K562 (cell line): ENCODE measurements at regions not wholly inside any gene's neighbourhood (a gene's known extent, or its start where the extent isn't known, plus 50 kb on each side); places are given as distances from the start of the nearest gene placed in this dataset.

Experiments
- ATAC-seq: fragments of 200-7000 bp; cut with Tn5 transposase; 3 replicates; pipeline ENCODE4 v1.9.1; 2020; ENCODE audit warnings: moderate library complexity
- BruUV-seq: library from RNA; stranded (reverse); fragments of 400-500 nt; replicated peaks from 2 replicates; lab custom pipeline; 2021; lab: Mats Ljungman, UMichigan
- CTCF ChIA-PET: fragments of 300-600 bp; formaldehyde crosslinking; extraction: SDS; loops from one replicate; lab custom pipeline; 2021; ENCODE audit warnings: low intra/inter-chr PET ratio; lab: Yijun Ruan, JAX
- POLR2A ChIA-PET: fragments of 300-600, 350-650 bp; sonication (Branson Sonifier 250); formaldehyde crosslinking; extraction: SDS; loops from one replicate; lab custom pipeline; 2021; ENCODE audit warnings: antibody characterized with exemption, inconsistent platforms; lab: Yijun Ruan, JAX
- DNase-seq, 4 experiments: peaks; one replicate each; pipeline versions ENCODE4 v3.0.0 to v3.0.0-alpha.2; 2011 to 2018; ENCODE audit warnings: low spot score in 3 of 4, mixed read lengths in 3 of 4; ENCODE audit errors: extremely low read depth in 1 of 4
- FAIRE-seq: peaks from 2 replicates; lab custom pipeline; 2011; peaks lifted over from hg19 to GRCh38; lab: Jason Lieb, UNC
- H2AFZ ChIP-seq: 2 replicates; pipeline ENCODE4 v1.6.0; 2011; ENCODE audit warnings: low read depth, low read length, control low read depth, inconsistent platforms
- H3K27ac ChIP-seq: fragments of 200-600 bp; 3 replicates; pipeline ENCODE4 v1.8.0; 2011; ENCODE audit warnings: low read depth, mild to moderate bottlenecking, control low read depth, inconsistent platforms, low read length, moderate library complexity, mixed read lengths; ENCODE audit errors: extremely low read depth
- H3K27me3 ChIP-seq, 2 experiments: fragments of 300-600 bp in 1 of 2; 2 replicates in 1 of 2; 3 replicates in 1 of 2; pipeline versions ENCODE4 v1.6.0 to v1.8.0; 2011; ENCODE audit warnings: inconsistent platforms in 2 of 2, low read length in 2 of 2, mild to moderate bottlenecking in 1 of 2, mixed read lengths in 1 of 2, moderate library complexity in 1 of 2; ENCODE audit not compliant: control insufficient read depth in 2 of 2, insufficient read depth in 2 of 2
- H3K36me3 ChIP-seq: fragments of 300-600 bp; 3 replicates; pipeline ENCODE4 v1.8.0; 2011; ENCODE audit warnings: mild to moderate bottlenecking, low read length, inconsistent platforms; ENCODE audit not compliant: control insufficient read depth, insufficient read depth
- H3K4me1 ChIP-seq, 2 experiments: fragments of 200-600 bp in 1 of 2; replicated peaks in 1 of 2; 2 replicates in 1 of 2; 3 replicates in 1 of 2; pipeline versions ENCODE4 v1.5.1 to v1.8.0; 2011; ENCODE audit warnings: inconsistent platforms in 2 of 2, low read length in 2 of 2, mild to moderate bottlenecking in 1 of 2, mixed read lengths in 1 of 2, moderate library complexity in 1 of 2; ENCODE audit not compliant: control insufficient read depth in 2 of 2, insufficient read depth in 2 of 2
- H3K4me2 ChIP-seq: 2 replicates; pipeline ENCODE4 v1.6.1; 2011; ENCODE audit warnings: low read length, control low read depth, inconsistent platforms, mixed read lengths; ENCODE audit not compliant: insufficient read depth
- H3K4me3 ChIP-seq: fragments of 200-600 bp; sonication (generic), shearing (Covaris generic); 2 replicates; pipeline ENCODE4 v1.5.1; 2016; ENCODE audit warnings: control low read depth, inconsistent platforms
- H3K79me2 ChIP-seq: fragments of 200-600 bp; 3 replicates; pipeline ENCODE4 v1.8.0; 2011; ENCODE audit warnings: low read length, inconsistent platforms; ENCODE audit not compliant: control insufficient read depth, insufficient read depth
- H3K9ac ChIP-seq, 2 experiments: 2 replicates each; pipeline versions ENCODE4 v1.6.0 to v1.6.1; 2011; ENCODE audit warnings: low read depth in 2 of 2, low read length in 2 of 2, control low read depth in 1 of 2, inconsistent platforms in 1 of 2, mild to moderate bottlenecking in 1 of 2, mixed read lengths in 1 of 2; ENCODE audit not compliant: insufficient read depth in 1 of 2
- H3K9me1 ChIP-seq: one replicate; pipeline ENCODE4 v1.6.0; 2011; ENCODE audit warnings: inconsistent platforms, mild to moderate bottlenecking, low read length, moderate library complexity; ENCODE audit not compliant: control insufficient read depth, insufficient read depth
- H3K9me3 ChIP-seq: replicated peaks from 2 replicates; pipeline ENCODE4 v1.5.1; 2011; ENCODE audit warnings: low read depth, low read length, inconsistent platforms; ENCODE audit not compliant: control insufficient read depth, insufficient read depth
- H4K20me1 ChIP-seq: replicated peaks from 2 replicates; pipeline ENCODE4 v1.6.1; 2011; ENCODE audit warnings: low read length, inconsistent platforms, mixed read lengths; ENCODE audit not compliant: control insufficient read depth, insufficient read depth
- CBX5 ChIP-seq: IDR thresholded peaks from 2 replicates; pipeline ENCODE4 v1.6.1; 2014; ENCODE audit warnings: low read depth, borderline replicate concordance
- CCAR2 ChIP-seq: fragments of 200-400 bp; formaldehyde crosslinking; IDR thresholded peaks from 2 replicates; pipeline ENCODE4 v1.6.1; 2017; ENCODE audit warnings: mild to moderate bottlenecking, low read depth, low read length
- CREM ChIP-seq: IDR thresholded peaks from 2 replicates; pipeline ENCODE4 v1.6.1; 2014; ENCODE audit warnings: antibody characterized with exemption, low read depth
- MYC ChIP-seq, 2 experiments: fragments of 250-450 bp in 1 of 2; sonication (Bioruptor Pico) in 1 of 2; IDR thresholded peaks; 2 replicates each; pipeline versions ENCODE4 v1.5.1 to v1.6.1; 2012 to 2021; ENCODE audit warnings: low read depth in 2 of 2, borderline replicate concordance in 1 of 2, improper control_type of control experiment in 1 of 2, low read length in 1 of 2, mild to moderate bottlenecking in 1 of 2, moderate library complexity in 1 of 2
- NFIX ChIP-seq: fragments of 250-450 bp; sonication (Bioruptor Pico); IDR thresholded peaks from 2 replicates; pipeline ENCODE4 v1.4.0; 2020; ENCODE audit warnings: low read depth, mild to moderate bottlenecking, moderate library complexity
- NR2C2 ChIP-seq, 2 experiments: fragments of 200-800 bp in 1 of 2; sonication (Bioruptor generic) in 1 of 2; sonication (generic) in 1 of 2; formaldehyde crosslinking in 1 of 2; IDR thresholded peaks; 2 replicates each; pipeline versions ENCODE4 v1.6.1 to v1.8.0; 2016 to 2022; ENCODE audit warnings: mild to moderate bottlenecking in 1 of 2, missing compliant biosample characterization in 1 of 2, missing genetic modification characterization in 1 of 2, missing genetic modification reagents in 1 of 2
- PATZ1 ChIP-seq: fragments of 250-450 bp; sonication (Bioruptor Pico); IDR thresholded peaks from 2 replicates; pipeline ENCODE4 v1.5.0; 2020; ENCODE audit warnings: mild to moderate bottlenecking, borderline replicate concordance
- RFX1 ChIP-seq: fragments of 450-650 bp; IDR thresholded peaks from 2 replicates; pipeline ENCODE4 v1.6.1; 2016; ENCODE audit warnings: mild to moderate bottlenecking, moderate library complexity
- SAFB ChIP-seq: fragments of 200-400 bp; formaldehyde crosslinking; IDR thresholded peaks from 2 replicates; pipeline ENCODE4 v1.6.1; 2017; ENCODE audit warnings: low read depth, low read length, borderline replicate concordance
- SAP30 ChIP-seq: fragments of 200-600 bp; sonication (generic); IDR thresholded peaks from 2 replicates; pipeline ENCODE4 v1.6.1; 2012; ENCODE audit warnings: borderline replicate concordance, low read depth, mild to moderate bottlenecking, moderate library complexity, low read length, control low read depth, inconsistent platforms; ENCODE audit not compliant: insufficient read depth, poor library complexity, severe bottlenecking
- SMAD1 ChIP-seq: fragments of 150-350 bp; IDR thresholded peaks from 2 replicates; pipeline ENCODE4 v1.6.1; 2014; ENCODE audit warnings: low read length, low read depth; ENCODE audit not compliant: partially characterized antibody
- SMAD2 ChIP-seq: fragments of 150-350 bp; IDR thresholded peaks from 2 replicates; pipeline ENCODE4 v1.6.1; 2014; ENCODE audit warnings: low read depth, mild to moderate bottlenecking, low read length
- TFAP4 ChIP-seq: sonication (generic); formaldehyde crosslinking; IDR thresholded peaks from 2 replicates; pipeline ENCODE4 v1.8.0; 2022; ENCODE audit warnings: missing genetic modification reagents, mild to moderate bottlenecking, moderate library complexity, borderline replicate concordance
- USF2 ChIP-seq: sonication (generic); formaldehyde crosslinking; IDR thresholded peaks from 2 replicates; pipeline ENCODE4 v1.5.0; 2020; ENCODE audit warnings: missing genetic modification reagents
- ZKSCAN3 ChIP-seq: fragments of 250-450 bp; sonication (Bioruptor Pico); IDR thresholded peaks from 2 replicates; pipeline ENCODE4 v1.4.0; 2020
- ZNF197 ChIP-seq: fragments of 200-800 bp; sonication (Bioruptor generic); IDR thresholded peaks from 2 replicates; pipeline ENCODE4 v1.6.1; 2016; ENCODE audit warnings: low read depth, missing genetic modification characterization, missing compliant biosample characterization
- ZNF445 ChIP-seq: fragments of 250-450 bp; sonication (Bioruptor Pico); IDR thresholded peaks from 2 replicates; pipeline ENCODE4 v1.4.0; 2020; ENCODE audit warnings: low read depth, mild to moderate bottlenecking, moderate library complexity
- WGBS: fragments of 100-300 bp; shearing (Covaris generic); methylation state at CpG from one replicate; pipeline ENCODE4 v1.1.6; 2016; ENCODE audit warnings: low coverage, mixed read lengths; ENCODE audit not compliant: insufficient coverage; ENCODE audit errors: missing lambda C conversion rate; 5-methylcytosine and 5-hydroxymethylcytosine counted together
- in situ Hi-C: fragments of 300-500 bp; cut with MboI; formaldehyde crosslinking; loops from 4 replicates; pipeline ENCODE4 v1.15.0; 2018; ENCODE audit warnings: inconsistent platforms, mixed read lengths
- intact Hi-C: fragments of 100-400 bp; cut with micrococcal nuclease; formaldehyde crosslinking; loops from 2 replicates; pipeline ENCODE4 v1.14.2; 2022

GRCh38 chr4:114282937-114283336 is 303.5 kb upstream of the ARSJ start (continued):
- no peak for TF ChIP-seq PATZ1 (CRISPR knock-in tag)

GRCh38 chr4:114284629-114285028 is 305.2 kb upstream of the ARSJ start:
- ATAC-seq = no peak
- Histone ChIP-seq H3K4me2 (no peak overlapping the region), H3K9me1 (no peaks in the 10 kb centered on the region), H3K9me3 (no peaks in the 10 kb centered on the region), H3K27me3 (no peaks in the 10 kb centered on the region), H3K27ac (no peak overlapping the region), H2AFZ (no peak overlapping the region), H3K79me2 (no peaks in the 10 kb centered on the region), H3K9ac (no peak overlapping the region), H4K20me1 (no peaks in the 10 kb centered on the region), H3K36me3 (no peaks in the 10 kb centered on the region)
- in situ Hi-C loops (no loop called here), intact Hi-C loops (no loop called here)
- WGBS = 0% methylated on average over 1 of the region's 1 CpG
- no TSS peak for BruUV-seq
- POLR2A ChIA-PET = no interaction called here
- TF ChIP-seq RFX1 (no peak), NFIX (CRISPR knock-in tag) (no peak), SAFB (no peak), MYC (IDR thresholded peaks at IDR 0.05; ENCODE audit: low read depth, low read length) (no peak), MYC (CRISPR knock-in tag; IDR thresholded peaks at IDR 0.05; ENCODE audit: borderline replicate concordance, low read depth) (no peak), ZNF445 (CRISPR knock-in tag) (no peak), CREM (no peak), TFAP4 (CRISPR knock-in tag) (no peak), SMAD1 (no peak), NR2C2 (CRISPR knock-in tag; IDR thresholded peaks at IDR 0.05) (no peak), NR2C2 (tag; IDR thresholded peaks at IDR 0.05) (no peak), ZKSCAN3 (CRISPR knock-in tag) (no peak), USF2 (CRISPR knock-in tag) (no peak), CCAR2 (no peak), SAP30 (no peak), CBX5 (no peak), SMAD2 (no peak), ZNF197 (CRISPR knock-in tag) (no peak)
- TF ChIP-seq, all 486 proteins: peak for 0
- FAIRE-seq (no peak), DNase-seq (no peak)
- CTCF ChIA-PET = no interaction called here
- H3K4me1 ChIP-seq = no peaks in the 10 kb centered on the region
- H3K4me3 ChIP-seq = no peak overlapping the region
